PFSK-1 (cell line): ENCODE measurements at regions not wholly inside any gene's neighbourhood (a gene's known extent, or its start where the extent isn't known, plus 50 kb on each side); places are given as distances from the start of the nearest gene placed in this dataset.

Source experiments
- FOXP2 ChIP-seq: optimal IDR thresholded peaks from 2 replicates; pipeline ENCODE3; 2011; ENCODE audit warnings: borderline replicate concordance, control low read depth, inconsistent platforms; ENCODE audit not compliant: insufficient read depth; ENCODE audit errors: extremely low read length, extremely low read depth
- POLR2AphosphoS5 ChIP-seq: IDR thresholded peaks from 2 replicates; pipeline ENCODE4 v1.6.1; 2012; ENCODE audit warnings: low read depth, mild to moderate bottlenecking, control low read depth, low read length, moderate library complexity
- REST ChIP-seq, 2 experiments: IDR thresholded peaks; 2 replicates each; pipeline versions ENCODE4 v1.6.1 to v1.8.0; 2011 to 2012; ENCODE audit warnings: low read depth in 2 of 2, low read length in 2 of 2, control low read depth in 1 of 2, inconsistent platforms in 1 of 2, mild to moderate bottlenecking in 1 of 2, moderate library complexity in 1 of 2; ENCODE audit not compliant: insufficient read depth in 1 of 2
- SIN3A ChIP-seq: IDR thresholded peaks from 2 replicates; pipeline ENCODE4 v1.6.1; 2012; ENCODE audit warnings: mild to moderate bottlenecking, low read length, moderate library complexity, borderline replicate concordance; ENCODE audit not compliant: insufficient read depth
- TAF1 ChIP-seq: IDR thresholded peaks from 2 replicates; pipeline ENCODE4 v1.6.1; 2012; ENCODE audit warnings: low read length, control low read depth, borderline replicate concordance; ENCODE audit not compliant: insufficient read depth

- TF ChIP-seq REST (IDR thresholded peaks at IDR 0.05; ENCODE audit: insufficient read depth in 1 of 2, low read depth in 2 of 2, low read length in 2 of 2) (no peak), SIN3A (no peak), TAF1 (no peak), FOXP2 (no peak), POLR2AphosphoS5 (no peak)
Measured at GRCh38 chr3:81218023-81218422, 543.4 kb downstream of the GBE1 start.

GRCh38 chr3:81217101-81217500 lies 544.3 kb downstream of the GBE1 start:
- no peak for TF ChIP-seq FOXP2
- no peak for TF ChIP-seq TAF1
- no peak for TF ChIP-seq REST (IDR thresholded peaks at IDR 0.05; ENCODE audit: insufficient read depth in 1 of 2, low read depth in 2 of 2, low read length in 2 of 2)
- TF ChIP-seq SIN3A: no peak
- no peak for TF ChIP-seq POLR2AphosphoS5

GRCh38 chr3:81216192-81216591 lies 545.3 kb downstream of the GBE1 start:
- TF ChIP-seq FOXP2 (no peak), TAF1 (no peak), SIN3A (no peak), REST (IDR thresholded peaks at IDR 0.05; ENCODE audit: insufficient read depth in 1 of 2, low read depth in 2 of 2, low read length in 2 of 2) (no peak), POLR2AphosphoS5 (no peak)

- TF ChIP-seq TAF1: no peak
- TF ChIP-seq REST (IDR thresholded peaks at IDR 0.05; ENCODE audit: insufficient read depth in 1 of 2, low read depth in 2 of 2, low read length in 2 of 2): no peak
- no peak for TF ChIP-seq SIN3A
- TF ChIP-seq POLR2AphosphoS5: no peak
- no peak for TF ChIP-seq FOXP2
Measured at GRCh38 chr3:81214631-81215030, 546.8 kb downstream of the GBE1 start.

GRCh38 chr3:81199587-81199986 lies 561.9 kb downstream of the GBE1 start:
- no peak for TF ChIP-seq SIN3A
- no peak for TF ChIP-seq REST (IDR thresholded peaks at IDR 0.05; ENCODE audit: insufficient read depth in 1 of 2, low read depth in 2 of 2, low read length in 2 of 2)
- no peak for TF ChIP-seq FOXP2
- TF ChIP-seq POLR2AphosphoS5: no peak
- no peak for TF ChIP-seq TAF1
